GM12801 (cell line): ENCODE measurements at regions not wholly inside any gene's neighbourhood (a gene's known extent, or its start where the extent isn't known, plus 50 kb on each side); places are given as distances from the start of the nearest gene placed in this dataset.

ENCODE experiments used
- TF ChIP-seq, protein P1 (sequence below): IDR thresholded peaks from one replicate; pipeline ENCODE4 v1.5.1; 2011; ENCODE audit warnings: control low read depth; ENCODE audit not compliant: insufficient read length; ENCODE audit errors: extremely low read depth

DNA sequence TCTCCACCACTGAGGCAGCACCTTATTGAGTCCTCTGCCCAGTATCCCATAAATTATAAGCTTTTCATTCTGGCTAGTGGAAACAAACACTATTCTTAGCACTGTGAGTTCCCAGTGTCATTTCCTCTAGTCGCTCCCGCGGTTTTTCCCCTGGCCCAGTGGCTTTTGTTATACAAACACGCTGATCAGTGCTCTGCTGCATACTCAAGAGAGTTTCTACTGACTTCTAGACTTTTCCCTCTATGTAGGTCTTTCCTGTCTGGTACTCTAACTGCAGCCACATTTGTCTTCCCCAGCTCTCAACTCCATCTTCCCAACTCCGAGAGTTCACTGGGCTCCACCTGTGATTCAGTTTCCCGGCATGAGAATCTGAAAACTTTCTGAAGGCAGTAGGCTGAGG lies 556.6 kb upstream of the SALL1 start:
- TF ChIP-seq, protein P1, sequence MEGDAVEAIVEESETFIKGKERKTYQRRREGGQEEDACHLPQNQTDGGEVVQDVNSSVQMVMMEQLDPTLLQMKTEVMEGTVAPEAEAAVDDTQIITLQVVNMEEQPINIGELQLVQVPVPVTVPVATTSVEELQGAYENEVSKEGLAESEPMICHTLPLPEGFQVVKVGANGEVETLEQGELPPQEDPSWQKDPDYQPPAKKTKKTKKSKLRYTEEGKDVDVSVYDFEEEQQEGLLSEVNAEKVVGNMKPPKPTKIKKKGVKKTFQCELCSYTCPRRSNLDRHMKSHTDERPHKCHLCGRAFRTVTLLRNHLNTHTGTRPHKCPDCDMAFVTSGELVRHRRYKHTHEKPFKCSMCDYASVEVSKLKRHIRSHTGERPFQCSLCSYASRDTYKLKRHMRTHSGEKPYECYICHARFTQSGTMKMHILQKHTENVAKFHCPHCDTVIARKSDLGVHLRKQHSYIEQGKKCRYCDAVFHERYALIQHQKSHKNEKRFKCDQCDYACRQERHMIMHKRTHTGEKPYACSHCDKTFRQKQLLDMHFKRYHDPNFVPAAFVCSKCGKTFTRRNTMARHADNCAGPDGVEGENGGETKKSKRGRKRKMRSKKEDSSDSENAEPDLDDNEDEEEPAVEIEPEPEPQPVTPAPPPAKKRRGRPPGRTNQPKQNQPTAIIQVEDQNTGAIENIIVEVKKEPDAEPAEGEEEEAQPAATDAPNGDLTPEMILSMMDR: no peak

DNA sequence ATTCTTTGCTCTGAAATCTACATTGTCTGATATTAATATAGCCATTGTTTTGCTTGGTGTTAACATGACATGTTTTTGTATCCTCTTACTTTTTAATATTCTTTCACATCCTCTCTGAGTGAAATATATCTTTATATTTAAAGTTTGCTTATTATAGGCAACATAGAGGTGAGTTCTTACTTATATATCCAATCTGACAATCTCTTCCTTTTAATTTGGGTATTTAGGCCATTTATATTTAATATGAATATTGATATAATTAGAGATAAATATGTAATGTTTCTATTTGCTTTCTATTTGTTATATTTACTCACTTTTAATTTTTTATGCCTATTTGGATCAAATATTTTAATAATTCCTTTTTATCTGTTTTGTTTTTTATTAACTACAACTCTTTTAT lies 554.1 kb upstream of the SALL1 start:
- TF ChIP-seq, protein P1: no peak

DNA sequence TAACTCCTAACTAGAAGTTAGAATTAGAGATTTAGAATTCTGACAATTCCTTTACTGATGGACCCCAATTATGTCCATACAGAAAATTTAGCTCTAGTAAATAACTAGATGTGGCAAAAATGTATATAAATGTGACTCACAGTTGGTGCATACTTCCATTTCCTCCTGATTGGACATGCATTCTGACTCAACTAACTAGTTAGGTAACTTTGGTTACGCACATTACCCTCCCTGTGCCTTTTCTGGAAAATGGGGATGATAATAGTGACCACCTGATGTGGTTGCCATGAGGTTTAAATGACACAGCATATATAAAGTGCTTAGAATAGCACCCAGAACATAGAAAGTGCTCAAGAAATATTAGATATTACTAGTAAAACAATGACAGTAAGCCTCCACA lies 550.0 kb upstream of the SALL1 start:
- TF ChIP-seq, protein P1: no peak

DNA sequence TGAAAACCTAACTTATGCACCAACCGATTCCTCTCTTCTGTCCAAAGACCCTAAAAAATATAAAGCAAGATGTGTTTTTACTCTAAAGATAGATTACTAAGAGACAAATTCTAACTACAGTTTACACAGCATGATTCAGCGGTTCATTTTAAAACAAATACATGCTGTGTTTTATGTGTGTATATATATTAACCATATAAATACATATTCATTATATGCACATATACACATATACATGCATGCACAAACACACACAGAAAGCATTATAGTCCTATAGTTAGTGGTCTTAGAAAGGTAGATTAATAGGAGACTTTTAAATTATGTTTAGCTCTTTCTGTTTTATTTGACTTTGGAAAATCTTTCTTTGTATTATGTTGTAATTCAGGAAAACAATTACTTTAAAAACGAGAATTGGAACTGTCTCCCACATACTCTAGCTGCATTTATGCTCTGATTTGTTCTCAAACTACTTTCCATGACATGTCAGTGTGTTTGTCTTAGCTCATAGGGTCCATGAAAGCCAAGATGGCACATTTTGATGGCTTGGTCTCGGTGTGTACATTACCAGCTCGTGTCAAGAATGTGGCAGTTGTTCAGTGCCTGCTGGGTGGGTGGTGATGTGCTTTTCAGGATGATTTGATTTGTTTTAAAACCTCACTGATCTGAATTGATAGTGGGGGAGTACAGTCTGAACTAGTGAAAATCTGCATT lies 548.8 kb upstream of the SALL1 start:
- TF ChIP-seq, protein P1: no peak

DNA sequence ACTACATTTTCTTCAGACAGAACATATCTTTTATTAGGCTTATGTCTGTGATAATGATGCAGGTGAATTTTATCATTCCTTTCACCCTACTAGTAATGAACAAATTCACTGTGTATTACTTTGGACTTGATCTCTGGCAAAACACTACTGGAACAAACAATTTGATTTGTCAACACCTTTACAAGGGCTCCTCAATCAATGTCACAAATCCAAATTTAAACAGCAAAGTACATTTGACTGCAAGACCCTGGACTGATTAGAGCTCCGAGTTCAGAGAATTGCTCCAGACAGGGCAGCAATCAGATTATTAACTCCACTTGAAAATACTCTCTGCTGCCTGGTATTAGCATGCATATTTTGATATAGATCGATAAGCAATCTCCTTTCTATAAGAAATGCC lies 547.6 kb upstream of the SALL1 start:
- TF ChIP-seq, protein P1: no peak

DNA sequence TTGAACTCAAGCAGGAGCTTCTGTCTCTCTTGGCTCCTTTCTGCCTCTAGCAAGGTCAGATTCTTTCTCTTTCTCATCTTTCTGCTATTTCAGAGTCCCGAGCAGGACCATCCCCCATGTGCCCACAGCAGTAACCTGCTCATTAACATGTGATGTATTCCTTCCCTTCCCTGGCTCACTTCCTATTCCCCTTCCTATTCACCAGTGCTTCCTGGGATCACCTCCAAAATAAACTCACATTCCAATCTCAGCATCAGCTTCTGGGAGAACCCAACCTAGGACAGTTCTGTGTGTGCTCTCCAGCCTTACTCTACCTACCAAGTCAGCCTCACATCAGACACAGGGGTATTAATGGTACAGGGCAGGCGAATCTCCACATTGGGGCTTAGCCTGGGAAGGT lies 546.4 kb upstream of the SALL1 start:
- TF ChIP-seq, protein P1: no peak

DNA sequence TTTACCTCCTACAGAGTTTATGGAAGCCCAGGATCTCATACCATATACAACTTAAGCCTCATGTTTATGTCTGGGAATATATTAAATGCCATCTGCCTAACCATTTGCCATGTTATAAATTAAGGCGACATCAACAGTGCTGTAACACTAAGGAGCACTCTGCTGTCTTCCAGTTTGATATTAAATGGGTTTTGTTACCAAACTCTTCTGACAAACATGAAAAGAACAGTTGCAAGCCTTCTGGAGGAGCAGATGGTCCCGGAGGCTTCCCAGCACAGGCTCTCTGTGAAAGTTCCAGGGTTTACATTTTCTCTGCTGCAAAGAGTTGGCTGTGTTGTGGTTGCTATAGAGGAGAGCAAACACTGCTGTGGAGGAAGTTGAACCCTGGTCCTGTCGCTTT lies 545.3 kb upstream of the SALL1 start:
- TF ChIP-seq, protein P1: no peak
